ENCODE measurements at regions not wholly inside any gene's neighbourhood (a gene's known extent, or its start where the extent isn't known, plus 50 kb on each side); places are given as distances from the start of the nearest gene placed in this dataset.
"Not testable (repeated sequence)": the region's sequence is repeated elsewhere in the genome, so short reads cannot be mapped to it uniquely, and the experiment has no call there.

GRCh38 chr4:12562021-12562420 is 922.1 kb downstream of the RAB28 start:
- DNase-seq = no peak

- no peak for DNase-seq
Measured at GRCh38 chr4:12555011-12555410, 929.1 kb downstream of the RAB28 start.

- DNase-seq = no peak
Measured at GRCh38 chr4:12548678-12549077, 935.5 kb downstream of the RAB28 start.

- no peak for DNase-seq
Measured at GRCh38 chr4:12545812-12546211, 938.3 kb downstream of the RAB28 start.

- DNase-seq = no peak
Measured at GRCh38 chr4:12538162-12538561, 946.0 kb downstream of the RAB28 start.

- no peak for DNase-seq
Measured at GRCh38 chr4:12534684-12535083, 949.5 kb downstream of the RAB28 start.

- peak; percentile 65 for DNase-seq
Measured at GRCh38 chr4:12519426-12519825, 964.7 kb downstream of the RAB28 start.

GRCh38 chr4:12507868-12508481 is 976.2 kb downstream of the RAB28 start:
- DNase-seq = no peak

GRCh38 chr4:12500409-12500808 is 983.7 kb downstream of the RAB28 start:
- no peak for DNase-seq

GRCh38 chr4:12499693-12500092 is 984.4 kb downstream of the RAB28 start:
- DNase-seq = no peak

- no peak for DNase-seq
Measured at GRCh38 chr4:12495211-12495610, 988.9 kb downstream of the RAB28 start.

- no peak for DNase-seq
Measured at GRCh38 chr4:12492730-12493393, 991.3 kb downstream of the RAB28 start.

GRCh38 chr4:12488672-12489071 is 995.5 kb downstream of the RAB28 start:
- peak; percentile 23 for DNase-seq

GRCh38 chr4:12487000-12487399 is 997.1 kb downstream of the RAB28 start:
- no peak for DNase-seq

- no peak for DNase-seq
Measured at GRCh38 chr4:12472087-12472486, 1012.1 kb downstream of the RAB28 start.

- DNase-seq = no peak
Measured at GRCh38 chr4:12471193-12471592, 1012.9 kb downstream of the RAB28 start.

GRCh38 chr4:12461576-12461975 is 1022.6 kb downstream of the RAB28 start:
- not testable (repeated sequence) for DNase-seq

GRCh38 chr4:12459126-12459525 is 1025.0 kb downstream of the RAB28 start:
- no peak for DNase-seq

- no peak for DNase-seq
Measured at GRCh38 chr4:12458621-12459020, 1025.5 kb downstream of the RAB28 start.

- DNase-seq = no peak
Measured at GRCh38 chr4:12452291-12452690, 1023.6 kb upstream of the HS3ST1 start.

GRCh38 chr4:12447451-12447850 is 1018.8 kb upstream of the HS3ST1 start:
- peak; percentile 17 for DNase-seq

- peak; percentile 28 for DNase-seq
Measured at GRCh38 chr4:12446657-12447185, 1018.0 kb upstream of the HS3ST1 start.

- peak; percentile 15 for DNase-seq
Measured at GRCh38 chr4:12446256-12446655, 1017.6 kb upstream of the HS3ST1 start.

- DNase-seq = no peak
Measured at GRCh38 chr4:12445711-12446235, 1017.1 kb upstream of the HS3ST1 start.

Measured in eye (tissue), 1 donor.